Neural progenitor cell (in vitro differentiated cells): ENCODE measurements at regions not wholly inside any gene's neighbourhood (a gene's known extent, or its start where the extent isn't known, plus 50 kb on each side); places are given as distances from the start of the nearest gene placed in this dataset.

ENCODE experiments used
- DNase-seq: peaks from one replicate; pipeline ENCODE4 v3.0.0-alpha.2; 2016; ENCODE audit warnings: low spot score
- H2AFZ ChIP-seq: fragments of 200-600 bp; sonication (generic); replicated peaks from 2 replicates; pipeline ENCODE4 v1.6.1; 2016; ENCODE audit warnings: antibody characterized with exemption
- H3F3A ChIP-seq: fragments of 200-600 bp; sonication (generic); 2 replicates; pipeline ENCODE4 v1.6.1; 2016; ENCODE audit warnings: antibody characterized with exemption, low read depth
- H3K27ac ChIP-seq: fragments of 200-600 bp; sonication (generic); 2 replicates; pipeline ENCODE4 v1.5.1; 2016; ENCODE audit warnings: mild to moderate bottlenecking
- H3K27me3 ChIP-seq: fragments of 200-600 bp; sonication (generic); 2 replicates; pipeline ENCODE4 v1.6.1; 2016; ENCODE audit warnings: mild to moderate bottlenecking, moderate library complexity
- H3K36me3 ChIP-seq: fragments of 200-600 bp; sonication (generic); 2 replicates; pipeline ENCODE4 v1.5.1; 2016
- H3K4me1 ChIP-seq: fragments of 200-600 bp; sonication (generic); 2 replicates; pipeline ENCODE4 v1.6.1; 2016; ENCODE audit warnings: mixed run types
- H3K4me2 ChIP-seq: fragments of 200-600 bp; sonication (generic); 2 replicates; pipeline ENCODE4 v1.6.1; 2016
- H3K4me3 ChIP-seq: fragments of 200-600 bp; sonication (generic); 2 replicates; pipeline ENCODE4 v1.5.1; 2016
- H3K79me2 ChIP-seq: fragments of 200-600 bp; sonication (generic); 2 replicates; pipeline ENCODE4 v1.6.1; 2016; ENCODE audit warnings: low read depth
- H3K9ac ChIP-seq: fragments of 200-600 bp; sonication (generic); 2 replicates; pipeline ENCODE4 v1.6.1; 2016
- H3K9me3 ChIP-seq: fragments of 200-600 bp; sonication (generic); 2 replicates; pipeline ENCODE4 v1.5.1; 2016; ENCODE audit warnings: low read depth
- H4K20me1 ChIP-seq: fragments of 200-600 bp; sonication (generic); 2 replicates; pipeline ENCODE4 v1.6.1; 2016; ENCODE audit warnings: low read depth
- H3K27ac Mint-ChIP-seq: 3 replicates; pipeline ENCODE4 v1.8.0; 2021; ENCODE audit warnings: mixed read lengths
- H3K27me3 Mint-ChIP-seq: 2 replicates; pipeline ENCODE4 v1.8.0; 2022; ENCODE audit warnings: low read depth, mild to moderate bottlenecking, inconsistent platforms, moderate library complexity, mixed read lengths; ENCODE audit not compliant: insufficient read depth
- H3K36me3 Mint-ChIP-seq: 3 replicates; pipeline ENCODE4 v1.8.0; 2021; ENCODE audit warnings: mixed read lengths
- H3K4me1 Mint-ChIP-seq: 3 replicates; pipeline ENCODE4 v1.8.0; 2021; ENCODE audit warnings: mixed read lengths
- H3K4me3 Mint-ChIP-seq: 3 replicates; pipeline ENCODE4 v1.8.0; 2021; ENCODE audit warnings: mild to moderate bottlenecking, moderate library complexity, mixed read lengths
- H3K9me3 Mint-ChIP-seq: 3 replicates; pipeline ENCODE4 v1.8.0; 2020; ENCODE audit warnings: mixed read lengths
- CTCF ChIP-seq: fragments of 200-600 bp; sonication (generic); IDR thresholded peaks from 2 replicates; pipeline ENCODE4 v1.5.1; 2017; ENCODE audit warnings: antibody characterized with exemption, mild to moderate bottlenecking
- EZH2 ChIP-seq: fragments of 200-600 bp; sonication (generic); IDR thresholded peaks from 2 replicates; pipeline ENCODE4 v1.6.1; 2017; ENCODE audit warnings: antibody characterized with exemption, mild to moderate bottlenecking, moderate library complexity
- EZH2phosphoT487 ChIP-seq: fragments of 200-600 bp; sonication (generic); IDR thresholded peaks from 2 replicates; pipeline ENCODE4 v1.6.1; 2017; ENCODE audit warnings: antibody characterized with exemption

- peaks cover 2% of the 10 kb centered on the region for H3K27me3 Mint-ChIP-seq
- Histone ChIP-seq H3K4me1 (no peaks in the 10 kb centered on the region), H3K36me3 (no peaks in the 10 kb centered on the region), H3K27me3 (no peaks in the 10 kb centered on the region), H3K4me3 (no peak overlapping the region), H3K9me3 (peaks cover 3% of the 10 kb centered on the region), H2AFZ (peak overlapping the region; percentile 69), H3K9ac (no peak overlapping the region), H3K4me2 (no peak overlapping the region), H3K79me2 (no peaks in the 10 kb centered on the region), H3K27ac (no peak overlapping the region), H4K20me1 (no peaks in the 10 kb centered on the region), H3F3A (no peaks in the 10 kb centered on the region)
- H3K36me3 Mint-ChIP-seq: no peaks in the 10 kb centered on the region
- H3K9me3 Mint-ChIP-seq: peaks cover 7% of the 10 kb centered on the region
- no peak overlapping the region for H3K27ac Mint-ChIP-seq
- TF ChIP-seq CTCF (peak; percentile 44), EZH2 (no peak)
- H3K4me1 Mint-ChIP-seq: no peaks in the 10 kb centered on the region
- peak; percentile 8 for DNase-seq
- no peak overlapping the region for H3K4me3 Mint-ChIP-seq
Observed at GRCh38 chr5:61915646-61916045, 390.4 kb upstream of the KIF2A start.

GRCh38 chr5:61916621-61917620, 389.1 kb upstream of the KIF2A start:
- H3K4me1 Mint-ChIP-seq: no peaks in the 10 kb centered on the region
- H3K36me3 Mint-ChIP-seq: no peaks in the 10 kb centered on the region
- no peak overlapping the region for H3K27ac Mint-ChIP-seq
- Histone ChIP-seq H3K27me3 (no peaks in the 10 kb centered on the region), H3F3A (no peaks in the 10 kb centered on the region), H3K36me3 (no peaks in the 10 kb centered on the region), H3K9ac (no peak overlapping the region), H3K27ac (no peak overlapping the region), H3K9me3 (peaks cover 3% of the 10 kb centered on the region), H3K4me1 (no peaks in the 10 kb centered on the region), H3K4me3 (no peak overlapping the region), H4K20me1 (no peaks in the 10 kb centered on the region), H3K4me2 (no peak overlapping the region), H3K79me2 (no peaks in the 10 kb centered on the region), H2AFZ (no peak overlapping the region)
- no peak for TF ChIP-seq CTCF
- no peak for TF ChIP-seq EZH2
- no peak for TF ChIP-seq EZH2phosphoT487
- no peak overlapping the region for H3K4me3 Mint-ChIP-seq
- DNase-seq: no peak
- peaks cover 2% of the 10 kb centered on the region for H3K27me3 Mint-ChIP-seq
- peaks cover 7% of the 10 kb centered on the region for H3K9me3 Mint-ChIP-seq

GRCh38 chr5:61918611-61919010, 387.4 kb upstream of the KIF2A start:
- Histone ChIP-seq H3K79me2 (no peaks in the 10 kb centered on the region), H3K27me3 (no peaks in the 10 kb centered on the region), H2AFZ (no peak overlapping the region), H3K4me1 (no peaks in the 10 kb centered on the region), H3K36me3 (no peaks in the 10 kb centered on the region), H3K4me3 (no peak overlapping the region), H3K27ac (no peak overlapping the region), H4K20me1 (no peaks in the 10 kb centered on the region), H3K9ac (no peak overlapping the region), H3F3A (no peaks in the 10 kb centered on the region), H3K9me3 (no peaks in the 10 kb centered on the region), H3K4me2 (no peak overlapping the region)
- TF ChIP-seq EZH2phosphoT487: no peak
- no peak for TF ChIP-seq CTCF
- no peak for TF ChIP-seq EZH2
- Mint-ChIP-seq H3K9me3 (peaks cover 1% of the 10 kb centered on the region), H3K4me3 (no peak overlapping the region), H3K27ac (no peak overlapping the region), H3K4me1 (no peaks in the 10 kb centered on the region), H3K36me3 (no peaks in the 10 kb centered on the region), H3K27me3 (peaks cover 2% of the 10 kb centered on the region)
- DNase-seq: no peak
